Upper lobe of right lung (tissue), 1 donor: ENCODE measurements at regions not wholly inside any gene's neighbourhood (a gene's known extent, or its start where the extent isn't known, plus 50 kb on each side); places are given as distances from the start of the nearest gene placed in this dataset.

Source experiments
- ATAC-seq: fragments of 200-7000 bp; cut with Tn5 transposase; one replicate; pipeline ENCODE4 v1.9.1; 2020; ENCODE audit warnings: mild to moderate bottlenecking, moderate library complexity
- DNase-seq: peaks from one replicate; pipeline ENCODE4 v3.0.0-alpha.2; 2020
- H3K27ac ChIP-seq: fragments of 200-600 bp; one replicate; pipeline ENCODE4 v1.8.0; 2022
- H3K27me3 ChIP-seq: fragments of 200-600 bp; one replicate; pipeline ENCODE4 v1.8.0; 2022; ENCODE audit warnings: mild to moderate bottlenecking
- H3K36me3 ChIP-seq: fragments of 200-600 bp; one replicate; pipeline ENCODE4 v1.8.0; 2022
- H3K4me1 ChIP-seq: fragments of 200-600 bp; one replicate; pipeline ENCODE4 v1.8.0; 2022
- H3K4me3 ChIP-seq: fragments of 200-600 bp; one replicate; pipeline ENCODE4 v1.8.0; 2022; ENCODE audit warnings: mild to moderate bottlenecking
- H3K9me3 ChIP-seq: fragments of 200-600 bp; one replicate; pipeline ENCODE4 v1.8.0; 2022
- CTCF ChIP-seq: fragments of 200-600 bp; IDR thresholded peaks from one replicate; pipeline ENCODE4 v1.8.0; 2022; ENCODE audit warnings: antibody characterized with exemption
- intact Hi-C: fragments of 100-400 bp; cut with DNase I; formaldehyde crosslinking; loops from one replicate; pipeline ENCODE4 v1.11.0; 2022
- donor health status: DM: no; HTN: yes; CAD: no; lungs with severe emphysema.

- Histone ChIP-seq H3K4me3 (no peak overlapping the region), H3K9me3 (no peaks in the 10 kb centered on the region), H3K27ac (no peak overlapping the region), H3K27me3 (no peaks in the 10 kb centered on the region), H3K36me3 (no peaks in the 10 kb centered on the region), H3K4me1 (no peaks in the 10 kb centered on the region)
- DNase-seq (no peak), ATAC-seq (no peak)
- no peak for TF ChIP-seq CTCF
- intact Hi-C loops: no loop called here
Measured at GRCh38 chr13:105816994-105817393, 718.5 kb downstream of the EFNB2 start.

DNA sequence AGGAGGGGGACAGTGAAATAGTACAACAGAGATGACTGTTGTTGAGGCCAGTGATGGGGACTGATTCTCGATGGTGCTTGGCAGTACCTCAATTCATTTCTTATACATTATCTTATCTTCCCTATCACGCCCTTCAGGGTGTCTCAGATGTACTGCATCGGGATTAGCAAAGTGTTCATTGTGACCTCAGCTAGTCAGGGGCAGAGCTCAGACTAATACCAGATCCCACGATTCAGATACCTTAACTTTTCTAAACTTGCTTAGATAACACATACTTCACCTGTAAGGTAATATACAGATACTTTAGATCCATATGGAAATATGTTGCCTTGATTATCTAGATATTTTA lies 720.6 kb downstream of the EFNB2 start:
- intact Hi-C loops: no loop called here
- Histone ChIP-seq H3K27me3 (no peaks in the 10 kb centered on the region), H3K9me3 (no peaks in the 10 kb centered on the region), H3K36me3 (no peaks in the 10 kb centered on the region), H3K4me1 (no peaks in the 10 kb centered on the region), H3K27ac (no peak overlapping the region), H3K4me3 (no peak overlapping the region)
- TF ChIP-seq CTCF: no peak
- ATAC-seq (no peak), DNase-seq (no peak)

DNA sequence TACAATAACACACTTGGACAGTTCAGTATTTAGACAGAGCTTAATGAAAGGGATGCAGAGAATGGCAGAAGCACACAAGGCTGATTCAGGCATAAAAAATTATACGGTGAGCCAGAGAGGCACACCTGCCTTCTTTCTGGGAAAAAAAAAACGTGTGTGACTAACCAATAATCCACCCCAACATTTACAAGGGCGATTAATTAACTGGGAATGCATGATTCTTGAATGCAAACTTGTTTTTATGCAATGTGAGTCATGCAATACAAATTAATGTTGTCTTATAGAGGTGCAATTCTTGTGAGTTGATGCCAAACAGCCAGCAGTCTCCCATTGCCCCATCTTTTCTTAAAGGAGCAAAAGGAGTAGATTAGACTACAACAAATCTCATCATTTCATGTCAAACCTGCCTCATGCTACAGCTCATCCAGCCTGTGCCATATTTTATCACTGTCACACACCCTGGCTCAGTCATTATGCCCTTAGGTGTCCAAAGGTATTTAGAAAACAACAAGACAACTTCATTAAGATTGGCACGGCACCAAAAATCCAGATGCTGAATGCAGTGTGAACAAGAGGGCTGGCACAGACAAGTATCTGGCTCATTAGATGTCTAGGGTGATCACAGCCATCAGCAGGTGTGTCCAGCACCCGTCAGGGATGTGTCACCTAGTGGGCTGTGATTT lies 721.1 kb downstream of the EFNB2 start:
- intact Hi-C loops: no loop called here
- Histone ChIP-seq H3K36me3 (no peaks in the 10 kb centered on the region), H3K4me3 (no peak overlapping the region), H3K27me3 (no peaks in the 10 kb centered on the region), H3K9me3 (no peaks in the 10 kb centered on the region), H3K4me1 (no peaks in the 10 kb centered on the region), H3K27ac (no peak overlapping the region)
- TF ChIP-seq CTCF: no peak
- no peak for ATAC-seq
- no peak for DNase-seq

DNA sequence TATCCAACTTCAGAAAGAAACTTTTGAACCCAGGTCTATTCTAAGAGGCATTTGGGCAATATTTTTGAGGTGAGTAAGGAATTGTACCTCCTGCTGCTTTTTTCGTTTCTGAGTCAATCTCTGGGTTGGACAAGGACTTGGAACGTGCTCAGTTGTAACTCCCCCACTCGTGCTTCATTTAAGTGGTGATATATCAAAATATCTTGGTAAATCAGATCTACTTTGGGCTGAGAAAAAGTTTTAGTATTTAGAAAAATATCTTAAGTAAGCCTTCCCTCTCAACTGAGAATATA lies 728.9 kb downstream of the EFNB2 start:
- H3K36me3 ChIP-seq: no peaks in the 10 kb centered on the region
- no peak overlapping the region for H3K4me3 ChIP-seq
- no peak for TF ChIP-seq CTCF
- H3K27ac ChIP-seq: no peak overlapping the region
- no peaks in the 10 kb centered on the region for H3K27me3 ChIP-seq
- DNase-seq (no peak), ATAC-seq (no peak)
- intact Hi-C loops: no loop called here
- H3K4me1 ChIP-seq: no peaks in the 10 kb centered on the region
- H3K9me3 ChIP-seq: no peaks in the 10 kb centered on the region

- DNase-seq (no peak), ATAC-seq (no peak)
- TF ChIP-seq CTCF: no peak
- Histone ChIP-seq H3K9me3 (no peaks in the 10 kb centered on the region), H3K36me3 (no peaks in the 10 kb centered on the region), H3K27me3 (no peaks in the 10 kb centered on the region), H3K4me1 (no peaks in the 10 kb centered on the region), H3K27ac (no peak overlapping the region), H3K4me3 (no peak overlapping the region)
- intact Hi-C loops: no loop called here
Measured at GRCh38 chr13:105805892-105806627, 729.4 kb downstream of the EFNB2 start.
